GM21390 (cell line): ENCODE measurements at regions not wholly inside any gene's neighbourhood (a gene's known extent, or its start where the extent isn't known, plus 50 kb on each side); places are given as distances from the start of the nearest gene placed in this dataset.
"Not testable (repeated sequence)": the region's sequence is repeated elsewhere in the genome, so short reads cannot be mapped to it uniquely, and the experiment has no call there.

Experiments
- ATAC-seq: cut with Tn5 transposase; IDR thresholded peaks from one replicate; pipeline ENCODE4 v1.9.1; 2021; ENCODE audit not compliant: unreplicated experiment

DNA sequence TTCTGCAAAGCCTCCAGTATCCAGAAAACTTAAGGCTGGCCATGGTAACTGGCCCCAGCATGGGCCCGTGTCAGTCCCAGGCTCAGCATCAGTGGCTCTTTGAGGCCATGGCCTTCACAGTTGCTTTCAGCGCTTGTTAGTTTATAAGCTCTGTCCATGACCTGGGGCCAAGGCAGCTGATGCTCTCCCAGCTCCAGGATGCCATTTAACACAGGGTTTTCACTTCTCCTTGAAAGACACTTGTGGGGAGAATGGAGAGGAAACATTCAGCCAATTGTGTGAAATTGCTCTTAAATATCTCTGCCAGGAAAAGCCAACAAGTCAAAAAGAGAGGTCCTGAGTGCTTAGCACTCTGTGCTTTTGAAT lies 321.3 kb downstream of the FOXO1 start:
- ATAC-seq, result no peak

- no peak for ATAC-seq
Observed at GRCh38 chr13:40345654-40346372, 320.6 kb downstream of the FOXO1 start.

DNA sequence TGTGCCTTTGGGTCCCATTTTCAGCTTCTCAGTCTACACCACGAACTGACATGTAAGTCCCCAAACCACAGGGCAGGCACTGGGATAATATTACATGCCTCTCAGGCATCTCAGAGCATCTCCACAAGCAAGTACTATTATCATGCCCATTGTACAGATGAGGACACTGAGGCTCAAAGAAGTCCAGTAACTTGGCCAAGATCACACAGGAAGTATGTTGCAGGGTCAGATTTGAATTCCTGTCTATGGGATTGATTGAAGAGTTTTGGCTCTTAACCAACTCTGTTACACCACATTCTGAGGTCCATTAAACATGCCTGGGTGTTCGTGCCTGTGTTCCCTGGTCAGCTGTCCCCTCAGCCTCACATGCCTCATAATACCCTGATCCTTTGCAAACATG lies 319.8 kb downstream of the FOXO1 start:
- no peak for ATAC-seq

GRCh38 chr13:40348096-40348679 lies 318.3 kb downstream of the FOXO1 start:
- no peak for ATAC-seq

DNA sequence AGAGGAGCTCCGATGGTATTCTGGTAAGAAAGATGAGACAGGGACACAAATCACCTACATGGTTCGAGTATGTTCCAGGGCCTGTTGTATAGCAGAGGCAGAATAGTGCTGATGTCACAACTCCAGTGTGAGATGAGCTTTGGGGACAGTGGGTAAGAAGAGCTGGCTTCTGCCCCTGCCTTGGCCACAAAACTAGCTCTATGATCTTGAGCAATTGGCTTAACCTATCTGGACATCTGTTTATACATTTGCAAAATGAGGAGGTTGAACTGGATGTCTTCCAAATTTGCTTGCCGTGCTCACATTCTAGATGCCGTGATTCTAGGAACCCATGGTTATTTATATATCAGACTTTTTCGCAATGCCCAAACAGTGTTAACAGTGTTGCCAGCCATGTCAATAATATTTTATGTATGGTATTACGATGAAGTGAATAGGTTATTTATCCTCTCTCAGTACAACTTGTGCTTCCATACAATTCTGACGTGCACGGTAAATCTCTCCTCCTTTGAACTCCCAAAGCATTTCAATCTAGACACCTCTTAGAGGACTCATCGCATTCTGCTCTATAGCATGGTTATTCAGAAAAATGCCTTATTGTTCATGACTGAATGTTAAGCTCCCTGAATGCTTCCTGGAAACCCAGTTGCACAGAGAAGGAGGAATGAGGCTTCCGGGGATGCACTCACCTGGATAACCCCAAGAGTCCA lies 316.0 kb downstream of the FOXO1 start:
- ATAC-seq, result no peak

DNA sequence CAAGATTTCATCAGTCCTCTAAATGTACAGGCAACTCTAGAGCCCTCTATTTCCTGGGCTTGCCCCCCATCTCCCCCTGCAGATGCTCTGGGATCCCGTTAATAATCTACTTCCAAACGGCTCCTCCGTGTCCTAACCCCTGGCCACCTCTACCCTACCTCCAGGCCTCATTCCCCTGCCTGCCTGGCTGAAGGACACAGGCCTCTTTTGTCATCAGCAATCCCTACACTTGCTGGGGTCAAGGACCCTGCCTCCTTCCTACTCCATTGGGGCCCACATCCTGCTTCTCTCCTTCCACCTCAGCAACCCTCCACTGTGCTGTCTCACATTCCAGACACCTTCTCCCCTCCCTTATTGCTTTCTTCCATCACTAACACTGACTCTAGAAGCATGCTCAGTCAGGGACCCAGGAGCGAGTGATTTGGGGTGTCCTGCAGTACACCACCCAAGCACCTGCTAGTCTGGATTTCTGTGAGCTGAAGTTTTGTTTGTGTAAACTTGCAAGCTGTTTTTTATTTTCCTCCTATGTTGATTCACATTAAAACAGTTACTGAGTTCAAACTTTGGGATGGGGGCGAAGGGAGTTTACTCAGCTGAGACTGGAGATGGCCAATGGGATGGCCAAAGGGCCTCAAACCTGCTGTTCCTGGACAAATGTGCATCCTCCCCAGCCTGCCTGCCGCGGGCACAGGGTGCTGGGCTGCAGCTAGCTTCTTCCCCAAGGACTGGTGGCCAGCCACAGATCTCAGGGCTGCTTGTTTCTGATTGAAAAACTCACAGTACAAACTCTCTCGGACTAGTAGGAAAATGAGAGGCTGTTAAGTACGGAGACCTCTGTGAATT lies 314.7 kb downstream of the FOXO1 start:
- ATAC-seq, result no peak

GRCh38 chr13:40352380-40352778 lies 314.1 kb downstream of the FOXO1 start:
- no peak for ATAC-seq

DNA sequence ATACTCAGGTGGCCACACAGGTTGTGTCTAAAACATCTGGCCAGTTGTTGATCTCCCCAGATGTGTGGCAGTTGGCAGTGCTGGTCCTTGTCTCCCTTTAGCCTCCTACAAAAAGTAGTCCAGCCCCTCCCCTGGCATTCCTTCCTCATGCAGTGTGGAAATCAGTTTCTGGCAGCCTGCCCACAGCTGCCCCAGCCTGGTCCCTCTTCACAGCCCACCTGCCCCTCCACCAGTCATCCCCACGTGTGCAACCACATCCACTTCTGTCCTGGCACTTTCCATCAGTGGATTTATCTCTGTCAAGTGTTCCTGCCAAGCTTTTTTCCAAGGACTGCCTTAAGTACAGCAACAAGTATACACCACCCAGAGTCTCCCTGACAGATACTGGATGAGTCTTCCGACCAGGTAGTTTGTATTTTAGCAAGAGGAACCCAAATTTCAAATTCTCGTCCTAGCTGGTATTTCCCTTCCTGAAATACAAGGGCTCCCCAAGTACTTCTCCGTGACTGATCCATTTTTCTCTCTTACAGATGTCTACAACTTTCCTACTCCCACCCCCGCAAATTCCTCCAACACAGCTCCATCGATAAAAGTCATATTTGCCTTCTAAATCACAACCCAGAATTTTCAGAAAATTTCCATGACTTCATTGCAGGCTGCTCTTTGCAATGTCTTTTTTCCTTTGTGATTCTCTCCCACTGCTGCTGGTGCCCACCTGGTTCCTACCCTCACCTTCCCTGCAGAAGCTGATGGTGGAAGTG lies 313.5 kb downstream of the FOXO1 start:
- no peak for ATAC-seq

GRCh38 chr13:40355126-40355724 lies 311.2 kb downstream of the FOXO1 start:
- ATAC-seq, result no peak

GRCh38 chr13:40356011-40356410 lies 310.4 kb downstream of the FOXO1 start:
- ATAC-seq, result no peak

DNA sequence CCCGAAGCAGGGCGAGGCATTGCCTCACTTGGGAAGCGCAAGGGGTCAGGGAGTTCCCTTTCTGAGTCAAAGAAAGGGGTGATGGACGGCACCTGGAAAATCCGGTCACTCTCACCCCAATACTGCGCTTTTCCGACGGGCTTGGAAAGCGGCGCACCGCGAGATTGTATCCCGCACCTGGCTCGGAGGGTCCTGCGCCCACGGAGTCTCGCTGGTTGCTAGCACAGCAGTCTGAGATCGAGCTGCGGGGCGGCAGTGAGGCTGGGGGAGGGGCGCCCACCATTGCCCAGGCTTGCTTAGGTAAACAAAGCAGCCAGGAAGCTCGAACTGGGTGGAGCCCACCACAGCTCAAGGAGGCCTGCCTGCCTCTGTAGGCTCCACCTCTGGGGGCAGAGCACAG lies 310.0 kb downstream of the FOXO1 start:
- not testable (repeated sequence) for ATAC-seq

GRCh38 chr13:40362502-40362901 lies 303.9 kb downstream of the FOXO1 start:
- ATAC-seq, result no peak

DNA sequence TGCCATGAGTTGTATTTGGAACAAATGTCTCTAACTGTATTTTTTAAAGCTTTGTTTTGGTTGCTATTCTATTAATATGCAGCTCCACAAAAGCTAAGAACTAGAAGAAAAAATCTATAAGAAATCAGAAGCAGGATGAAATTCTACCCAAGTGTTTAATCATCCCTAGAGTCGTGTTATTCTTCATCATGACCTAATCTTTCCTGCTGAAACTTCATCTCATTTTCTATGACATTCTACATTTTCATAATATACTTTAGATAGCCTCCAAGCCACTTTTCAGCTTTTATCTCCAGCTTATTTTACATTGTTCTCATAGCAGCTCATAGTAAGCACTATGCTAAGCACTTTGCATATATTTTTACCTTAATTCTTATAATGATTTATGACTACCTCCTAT lies 302.8 kb downstream of the FOXO1 start:
- ATAC-seq, result no peak

DNA sequence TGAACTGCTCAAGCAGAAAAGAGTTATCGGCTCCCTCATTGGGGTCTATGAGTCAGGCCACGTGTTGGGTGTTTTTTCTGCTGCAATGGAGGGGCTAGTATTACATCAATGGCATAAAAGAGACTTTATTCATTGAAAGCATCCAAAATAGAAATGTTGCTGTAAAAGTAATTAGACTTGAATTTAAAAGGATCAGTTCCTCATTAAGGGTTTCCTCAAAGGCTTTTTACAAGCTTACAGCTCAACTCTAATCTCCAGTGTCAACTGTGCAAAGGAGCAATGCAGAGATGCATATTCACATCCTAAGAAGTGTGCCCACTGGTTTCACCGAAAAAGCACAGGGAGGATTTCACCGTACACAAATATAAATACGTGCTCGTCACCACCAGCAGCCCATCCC lies 300.3 kb downstream of the FOXO1 start:
- no peak for ATAC-seq

- ATAC-seq, result no peak
Observed at GRCh38 chr13:40368127-40368891, 298.1 kb downstream of the FOXO1 start.

DNA sequence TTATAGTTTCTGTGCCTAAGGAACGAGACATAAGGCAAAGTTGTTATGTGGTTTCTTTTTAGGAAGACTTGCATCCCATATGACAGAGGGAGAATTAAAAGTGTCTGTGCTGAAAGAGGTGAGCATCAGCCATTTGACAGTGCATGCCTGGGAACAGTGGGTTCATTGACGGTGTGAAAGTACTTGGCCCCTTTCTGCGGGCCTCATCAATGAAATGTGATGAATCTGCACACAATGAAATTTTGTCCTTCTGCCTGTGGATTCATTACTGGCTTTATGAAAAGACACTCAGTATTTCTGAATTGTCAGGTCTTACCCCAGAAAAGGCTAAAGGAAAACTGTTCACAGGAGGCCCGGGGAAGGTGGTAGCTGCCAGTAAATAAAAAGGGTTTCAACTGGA lies 295.8 kb downstream of the FOXO1 start:
- ATAC-seq, result no peak

- no peak for ATAC-seq
Observed at GRCh38 chr13:40371531-40372125, 294.8 kb downstream of the FOXO1 start.

DNA sequence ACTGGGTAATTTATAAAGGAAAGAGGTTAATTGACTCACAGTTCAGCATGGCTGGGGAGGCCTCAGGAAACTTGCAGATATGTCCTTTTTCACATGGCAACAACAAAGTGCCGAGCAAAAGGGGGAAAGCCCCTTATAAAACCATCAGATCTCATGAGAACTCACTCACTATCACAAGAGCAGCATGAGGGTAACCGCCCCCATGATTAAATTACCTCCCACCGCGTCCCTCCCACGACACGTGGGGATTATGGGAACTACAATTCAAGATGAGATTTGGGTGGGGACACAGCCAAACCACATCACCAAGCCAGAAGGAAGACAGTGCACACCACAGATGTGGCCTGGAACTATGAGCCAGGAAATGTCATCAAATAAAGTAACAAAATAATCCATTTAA lies 292.8 kb downstream of the FOXO1 start:
- not testable (repeated sequence) for ATAC-seq

- no peak for ATAC-seq
Observed at GRCh38 chr13:40375489-40376171, 290.8 kb downstream of the FOXO1 start.
